ENCODE measurements at regions not wholly inside any gene's neighbourhood (a gene's known extent, or its start where the extent isn't known, plus 50 kb on each side); places are given as distances from the start of the nearest gene placed in this dataset.

GRCh38 chr3:110344487-110344886 lies 727.1 kb upstream of the NECTIN3 start:
- peaks cover 17% of the 10 kb centered on the region for H3K4me1 ChIP-seq (ENCODE audit: insufficient read depth, low read length)
- no peaks in the 10 kb centered on the region for H4K20me1 ChIP-seq (ENCODE audit: low read length)
- intact Hi-C loops (cut with micrococcal nuclease) = no loop called here
- ChIA-PET POLR2A (ENCODE audit: unreplicated experiment) (no interaction called here), CTCF (no interaction called here)
- no peak overlapping the region for H3K4me2 ChIP-seq (ENCODE audit: low read length)
- no peaks in the 10 kb centered on the region for H3K36me3 ChIP-seq (ENCODE audit: low read depth, low read length)
- H3K4me3 ChIP-seq (ENCODE audit: low read length) = no peak overlapping the region
- TF ChIP-seq CTCF (conservative IDR thresholded peaks at IDR 0.05; ENCODE audit: low read depth, low read length) = no peak
- no peak for TF ChIP-seq EZH2phosphoT487 (IDR thresholded peaks at IDR 0.05; ENCODE audit: borderline replicate concordance, low read length)
- TF ChIP-seq EZH2 (IDR thresholded peaks at IDR 0.05; ENCODE audit: low read length, unreplicated experiment) = no peak
- no peak overlapping the region for H3K9ac ChIP-seq (ENCODE audit: low read length)
- H3K27ac ChIP-seq (ENCODE audit: low read length) = no peak overlapping the region
- no peak for ATAC-seq
- H3K9me3 ChIP-seq (ENCODE audit: low read length) = no peaks in the 10 kb centered on the region
- H3F3A ChIP-seq (ENCODE audit: low read length, unreplicated experiment) = no peaks in the 10 kb centered on the region
- no peaks in the 10 kb centered on the region for H3K79me2 ChIP-seq (ENCODE audit: low read length)
- no peaks in the 10 kb centered on the region for H3K27me3 ChIP-seq (ENCODE audit: low read length)
- no peaks in the 10 kb centered on the region for H3K9me2 ChIP-seq (replicated peaks; ENCODE audit: low read length)
- BruUV-seq (replicated peaks) = no TSS peak
- no peak overlapping the region for H2AFZ ChIP-seq (ENCODE audit: low read length)
- no peak for DNase-seq

GRCh38 chr3:110344897-110345767 lies 726.5 kb upstream of the NECTIN3 start:
- BruUV-seq (replicated peaks) = no TSS peak
- ATAC-seq (no peak), DNase-seq (no peak)
- no peaks in the 10 kb centered on the region for H3K9me2 ChIP-seq (replicated peaks; ENCODE audit: low read length)
- peaks cover 17% of the 10 kb centered on the region for H3K4me1 ChIP-seq (ENCODE audit: insufficient read depth, low read length)
- no peak overlapping the region for H2AFZ ChIP-seq (ENCODE audit: low read length)
- TF ChIP-seq EZH2 (IDR thresholded peaks at IDR 0.05; ENCODE audit: low read length, unreplicated experiment) = no peak
- TF ChIP-seq CTCF (conservative IDR thresholded peaks at IDR 0.05; ENCODE audit: low read depth, low read length) = no peak
- no peak for TF ChIP-seq EZH2phosphoT487 (IDR thresholded peaks at IDR 0.05; ENCODE audit: borderline replicate concordance, low read length)
- H3K4me2 ChIP-seq (ENCODE audit: low read length) = no peak overlapping the region
- no peaks in the 10 kb centered on the region for H3F3A ChIP-seq (ENCODE audit: low read length, unreplicated experiment)
- no peaks in the 10 kb centered on the region for H3K79me2 ChIP-seq (ENCODE audit: low read length)
- CTCF ChIA-PET = no interaction called here
- H3K4me3 ChIP-seq (ENCODE audit: low read length) = no peak overlapping the region
- intact Hi-C loops (cut with micrococcal nuclease) = no loop called here
- POLR2A ChIA-PET (ENCODE audit: unreplicated experiment) = no interaction called here
- no peak overlapping the region for H3K27ac ChIP-seq (ENCODE audit: low read length)
- H3K36me3 ChIP-seq (ENCODE audit: low read depth, low read length) = no peaks in the 10 kb centered on the region
- H4K20me1 ChIP-seq (ENCODE audit: low read length) = no peaks in the 10 kb centered on the region
- no peaks in the 10 kb centered on the region for H3K9me3 ChIP-seq (ENCODE audit: low read length)
- H3K9ac ChIP-seq (ENCODE audit: low read length) = no peak overlapping the region
- H3K27me3 ChIP-seq (ENCODE audit: low read length) = no peaks in the 10 kb centered on the region

DNA sequence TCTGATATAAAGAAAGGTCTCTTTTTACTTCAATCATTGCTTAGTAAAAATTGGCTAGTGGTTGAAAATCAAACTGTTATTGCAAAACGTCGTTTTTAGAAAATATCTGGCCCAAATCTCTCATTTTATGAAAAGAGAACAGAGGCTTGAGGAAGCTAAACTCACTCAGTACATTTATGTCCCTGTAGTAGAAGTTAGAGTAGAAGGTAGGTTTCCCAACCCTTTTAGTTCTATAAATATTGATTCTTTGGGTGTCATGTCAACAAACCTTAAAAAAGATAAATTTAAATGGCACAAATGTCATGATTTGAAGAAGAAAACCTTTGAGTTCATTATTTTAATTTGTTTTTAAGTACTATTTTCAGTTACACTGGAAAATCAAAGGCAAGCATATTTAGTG lies 722.3 kb upstream of the NECTIN3 start:
- peaks cover 8% of the 10 kb centered on the region for H3K4me1 ChIP-seq (ENCODE audit: insufficient read depth, low read length)
- ChIA-PET POLR2A (ENCODE audit: unreplicated experiment) (no interaction called here), CTCF (interaction anchor here (0.7 kb wide), 1 partner anchor 159 kb away, joined by 5 read pairs; no protein-coding TSS in a partner anchor)
- no peak overlapping the region for H2AFZ ChIP-seq (ENCODE audit: low read length)
- H4K20me1 ChIP-seq (ENCODE audit: low read length) = no peaks in the 10 kb centered on the region
- H3K36me3 ChIP-seq (ENCODE audit: low read depth, low read length) = no peaks in the 10 kb centered on the region
- H3K9me2 ChIP-seq (replicated peaks; ENCODE audit: low read length) = no peaks in the 10 kb centered on the region
- no peak for DNase-seq
- no peak overlapping the region for H3K4me3 ChIP-seq (ENCODE audit: low read length)
- no peak overlapping the region for H3K4me2 ChIP-seq (ENCODE audit: low read length)
- no peak overlapping the region for H3K9ac ChIP-seq (ENCODE audit: low read length)
- H3F3A ChIP-seq (ENCODE audit: low read length, unreplicated experiment) = no peaks in the 10 kb centered on the region
- no peak overlapping the region for H3K27ac ChIP-seq (ENCODE audit: low read length)
- no peaks in the 10 kb centered on the region for H3K27me3 ChIP-seq (ENCODE audit: low read length)
- TF ChIP-seq CTCF (conservative IDR thresholded peaks at IDR 0.05; ENCODE audit: low read depth, low read length) (no peak), EZH2phosphoT487 (IDR thresholded peaks at IDR 0.05; ENCODE audit: borderline replicate concordance, low read length) (no peak), EZH2 (IDR thresholded peaks at IDR 0.05; ENCODE audit: low read length, unreplicated experiment) (no peak)
- H3K9me3 ChIP-seq (ENCODE audit: low read length) = no peaks in the 10 kb centered on the region
- no peaks in the 10 kb centered on the region for H3K79me2 ChIP-seq (ENCODE audit: low read length)
- intact Hi-C loops (cut with micrococcal nuclease) = no loop called here
- BruUV-seq (replicated peaks) = no TSS peak
- ATAC-seq = no peak

Measured in PC-3 (cell line).